CD14-positive monocyte (primary cell): ENCODE measurements at regions not wholly inside any gene's neighbourhood (a gene's known extent, or its start where the extent isn't known, plus 50 kb on each side); places are given as distances from the start of the nearest gene placed in this dataset.

Source experiments
- DNase-seq, 3 donors: peaks; one replicate each; pipeline ENCODE4 v3.0.0-alpha.2; 2011 to 2022
- H2AFZ ChIP-seq: 2 replicates; pipeline ENCODE4 v1.6.0; 2012; ENCODE audit warnings: mild to moderate bottlenecking, low read depth, low read length, inconsistent platforms; ENCODE audit not compliant: insufficient read depth, poor library complexity, severe bottlenecking
- H3K27ac ChIP-seq, 2 donors: 1 replicate in 1 of 2; 2 replicates in 1 of 2; pipeline ENCODE4 v1.5.1; 2012 to 2013; ENCODE audit warnings: low read length in 2 of 2, control low read depth in 1 of 2, inconsistent platforms in 1 of 2, low read depth in 1 of 2, mild to moderate bottlenecking in 1 of 2
- H3K27me3 ChIP-seq, 2 donors: one replicate each; pipeline versions ENCODE4 v1.6.0 to v1.6.1; 2011 to 2013; ENCODE audit warnings: low read length in 2 of 2; ENCODE audit not compliant: control insufficient read depth in 2 of 2, insufficient read depth in 2 of 2
- H3K36me3 ChIP-seq, 2 donors: replicated peaks in 1 of 2; 1 replicate in 1 of 2; 2 replicates in 1 of 2; pipeline versions ENCODE4 v1.5.1 to v1.6.1; 2012 to 2013; ENCODE audit warnings: low read length in 2 of 2, control low read depth in 1 of 2, inconsistent platforms in 1 of 2, mild to moderate bottlenecking in 1 of 2; ENCODE audit not compliant: insufficient read depth in 2 of 2, control insufficient read depth in 1 of 2
- H3K4me1 ChIP-seq, 2 donors: 1 replicate in 1 of 2; 2 replicates in 1 of 2; pipeline versions ENCODE4 v1.5.1 to v1.6.1; 2012 to 2013; ENCODE audit warnings: low read length in 2 of 2, control low read depth in 1 of 2, inconsistent platforms in 1 of 2, mild to moderate bottlenecking in 1 of 2, moderate library complexity in 1 of 2; ENCODE audit not compliant: insufficient read depth in 2 of 2, control insufficient read depth in 1 of 2
- H3K4me2 ChIP-seq: replicated peaks from 2 replicates; pipeline ENCODE3; 2012; ENCODE audit warnings: low read length, moderate library complexity, mild to moderate bottlenecking; ENCODE audit not compliant: poor library complexity, severe bottlenecking; ENCODE audit errors: extremely low read depth
- H3K4me3 ChIP-seq, 3 experiments: fragments of 200-600 bp in 1 of 3; sonication (generic) in 1 of 3; replicated peaks in 1 of 3; 1 replicate in 2 of 3; 2 replicates in 1 of 3; pipeline ENCODE4 v1.5.1; 2011 to 2013; ENCODE audit warnings: low read length in 3 of 3, mild to moderate bottlenecking in 3 of 3, control low read depth in 2 of 3, low read depth in 2 of 3, inconsistent platforms in 1 of 3, moderate library complexity in 1 of 3
- H3K79me2 ChIP-seq: 2 replicates; pipeline ENCODE4 v1.6.0; 2012; ENCODE audit warnings: mild to moderate bottlenecking, control low read depth, inconsistent platforms, low read length, moderate library complexity; ENCODE audit not compliant: insufficient read depth
- H3K9ac ChIP-seq: 2 replicates; pipeline ENCODE4 v1.6.0; 2017; ENCODE audit warnings: low read length, mild to moderate bottlenecking; ENCODE audit not compliant: insufficient read depth, poor library complexity, severe bottlenecking
- H3K9me3 ChIP-seq, 2 donors: replicated peaks in 1 of 2; 1 replicate in 1 of 2; 2 replicates in 1 of 2; pipeline versions ENCODE4 v1.5.1 to v1.6.1; 2012 to 2013; ENCODE audit warnings: low read length in 2 of 2, control low read depth in 1 of 2; ENCODE audit not compliant: control insufficient read depth in 1 of 2, insufficient read depth in 1 of 2
- H4K20me1 ChIP-seq: 2 replicates; pipeline ENCODE4 v1.6.0; 2012; ENCODE audit warnings: mild to moderate bottlenecking, low read length, control low read depth, moderate library complexity; ENCODE audit not compliant: insufficient read depth
- H3K27ac Mint-ChIP-seq, 7 donors: one replicate each; pipeline ENCODE4 v1.8.0; 2020; ENCODE audit warnings: mild to moderate bottlenecking in 7 of 7, mixed read lengths in 7 of 7, moderate library complexity in 6 of 7, inconsistent platforms in 2 of 7
- H3K27me3 Mint-ChIP-seq, 3 donors: one replicate each; pipeline ENCODE4 v1.8.0; 2021 to 2022; ENCODE audit warnings: low read depth in 3 of 3, mild to moderate bottlenecking in 3 of 3, mixed read lengths in 3 of 3, moderate library complexity in 3 of 3, inconsistent platforms in 1 of 3
- H3K36me3 Mint-ChIP-seq, 2 donors: one replicate each; pipeline ENCODE4 v1.8.0; 2020; ENCODE audit warnings: mixed read lengths in 2 of 2, inconsistent platforms in 1 of 2, mild to moderate bottlenecking in 1 of 2
- H3K4me1 Mint-ChIP-seq: one replicate; pipeline ENCODE4 v1.8.0; 2020; ENCODE audit warnings: mild to moderate bottlenecking, mixed read lengths
- H3K4me3 Mint-ChIP-seq, 2 donors: one replicate each; pipeline ENCODE4 v1.8.0; 2020; ENCODE audit warnings: mild to moderate bottlenecking in 2 of 2, mixed read lengths in 2 of 2, moderate library complexity in 1 of 2
- H3K9me3 Mint-ChIP-seq, 7 donors: one replicate each; pipeline ENCODE4 v1.8.0; 2020 to 2022; ENCODE audit warnings: mixed read lengths in 7 of 7, mild to moderate bottlenecking in 6 of 7, moderate library complexity in 6 of 7, inconsistent platforms in 2 of 7
- CTCF ChIP-seq: fragments of 200-600 bp; IDR thresholded peaks from one replicate; pipeline ENCODE4 v1.8.0; 2022; ENCODE audit warnings: antibody characterized with exemption, mild to moderate bottlenecking
- WGBS: methylation state at CpG from one replicate; pipeline ENCODE4 v1.1.5; 2013; ENCODE audit warnings: missing lambda C conversion rate; ENCODE audit not compliant: insufficient coverage; 5-methylcytosine and 5-hydroxymethylcytosine counted together
- intact Hi-C, 2 donors: fragments of 100-400 bp; cut with micrococcal nuclease; formaldehyde crosslinking; loops; one replicate each; pipeline versions ENCODE4 v1.15.0 to v1.15.1; 2023

DNA sequence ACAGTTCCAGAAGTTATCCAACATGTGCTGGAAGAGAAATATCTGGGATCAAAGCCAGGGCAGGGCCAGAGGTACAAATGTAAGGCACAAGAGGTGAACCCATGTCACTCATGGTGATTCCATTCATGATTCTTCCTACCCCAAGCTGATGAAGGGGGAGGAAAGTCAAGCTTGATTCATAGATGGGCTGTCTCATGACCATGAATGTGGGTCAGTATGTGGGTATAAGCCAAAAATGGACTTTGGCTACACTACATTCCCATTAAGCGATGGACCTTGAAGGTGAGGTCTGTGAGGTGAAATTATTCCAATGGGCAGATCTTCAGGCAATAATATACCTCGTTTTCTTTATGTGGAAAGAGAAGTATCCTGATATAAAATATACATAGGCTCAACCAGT is 217.1 kb downstream of the BTG1 start:
- no peak overlapping the region for H3K4me3 Mint-ChIP-seq
- H2AFZ ChIP-seq: no peak overlapping the region
- intact Hi-C loops: no loop called here
- H3K27me3 Mint-ChIP-seq: no peaks in the 10 kb centered on the region
- H4K20me1 ChIP-seq: no peaks in the 10 kb centered on the region
- no peaks in the 10 kb centered on the region for H3K36me3 Mint-ChIP-seq
- no peak overlapping the region for H3K9ac ChIP-seq
- H3K27ac ChIP-seq: no peak overlapping the region
- H3K4me1 ChIP-seq: no peaks in the 10 kb centered on the region
- H3K36me3 ChIP-seq: no peaks in the 10 kb centered on the region
- H3K27me3 ChIP-seq: no peaks in the 10 kb centered on the region
- no peak overlapping the region for H3K4me2 ChIP-seq
- no peak overlapping the region for H3K4me3 ChIP-seq
- TF ChIP-seq CTCF: no peak
- DNase-seq: no peak
- no peaks in the 10 kb centered on the region for H3K79me2 ChIP-seq
- no peak overlapping the region for H3K27ac Mint-ChIP-seq
- WGBS: no CpG with 5 or more reads among the region's 2 CpGs
- no peaks in the 10 kb centered on the region for H3K4me1 Mint-ChIP-seq
- peaks cover 0 to 9% of the 10 kb centered on the region in 2 donors for H3K9me3 ChIP-seq
- H3K9me3 Mint-ChIP-seq: peaks cover 0 to 12% (median 6%) of the 10 kb centered on the region in 7 donors

- no peak overlapping the region for H2AFZ ChIP-seq
- Mint-ChIP-seq H3K4me3 (no peak overlapping the region), H3K27me3 (peaks cover 0 to 3% (median 0%) of the 10 kb centered on the region in 3 donors)
These were observed 218.8 kb downstream of the BTG1 start for GRCh38 chr12:91926848-91927247.

More at GRCh38 chr12:91926848-91927247, 218.8 kb downstream of the BTG1 start:
- H3K79me2 ChIP-seq: no peaks in the 10 kb centered on the region
- DNase-seq: no peak
- no peak overlapping the region for H3K4me2 ChIP-seq
- Mint-ChIP-seq H3K27ac (no peak overlapping the region), H3K36me3 (no peaks in the 10 kb centered on the region), H3K9me3 (peaks cover 4 to 17% (median 10%) of the 10 kb centered on the region in 7 donors), H3K4me1 (no peaks in the 10 kb centered on the region)
- H3K4me1 ChIP-seq: no peaks in the 10 kb centered on the region
- WGBS: no CpG with 5 or more reads among the region's 1 CpG
- TF ChIP-seq CTCF: no peak
- peaks cover 0 to 12% of the 10 kb centered on the region in 2 donors for H3K9me3 ChIP-seq
- no peak overlapping the region for H3K9ac ChIP-seq
- intact Hi-C loops: no loop called here
- H3K27me3 ChIP-seq: no peaks in the 10 kb centered on the region
- H3K27ac ChIP-seq: no peak overlapping the region
- no peaks in the 10 kb centered on the region for H4K20me1 ChIP-seq
- no peaks in the 10 kb centered on the region for H3K36me3 ChIP-seq
- H3K4me3 ChIP-seq: no peak overlapping the region
